Tibial nerve (tissue), 4 donors: ENCODE measurements at regions not wholly inside any gene's neighbourhood (a gene's known extent, or its start where the extent isn't known, plus 50 kb on each side); places are given as distances from the start of the nearest gene placed in this dataset.

ENCODE experiments used
- DNase-seq, 2 donors: peaks; one replicate each; pipeline ENCODE4 v3.0.0-alpha.2; 2019; ENCODE audit warnings: low spot score in 2 of 2
- H3K27ac ChIP-seq, 4 donors: fragments of 200-600 bp; sonication (generic) in 3 of 4; one replicate each; pipeline ENCODE4 v1.5.1; 2017 to 2019; ENCODE audit warnings: mild to moderate bottlenecking in 1 of 4
- H3K27me3 ChIP-seq, 2 donors: fragments of 200-600 bp; sonication (generic) in 1 of 2; one replicate each; pipeline versions ENCODE4 v1.5.1 to v1.6.0; 2017 to 2019
- H3K36me3 ChIP-seq, 3 donors: fragments of 200-600 bp; sonication (generic); one replicate each; pipeline ENCODE4 v1.5.1; 2018 to 2019
- H3K4me1 ChIP-seq, 4 donors: fragments of 200-600 bp; sonication (generic) in 3 of 4; one replicate each; pipeline ENCODE4 v1.5.1; 2017 to 2019
- H3K4me3 ChIP-seq, 4 donors: fragments of 200-600 bp; sonication (generic) in 3 of 4; one replicate each; pipeline ENCODE4 v1.5.1; 2017 to 2019; ENCODE audit warnings: mild to moderate bottlenecking in 1 of 4, moderate library complexity in 1 of 4
- H3K9me3 ChIP-seq, 4 donors: fragments of 200-600 bp; sonication (generic) in 3 of 4; one replicate each; pipeline ENCODE4 v1.5.1; 2017 to 2019
- CTCF ChIP-seq, 5 experiments: fragments of 200-600 bp in 3 of 5; fragments of 450-650 bp in 2 of 5; sonication (generic) in 3 of 5; IDR thresholded peaks; one replicate each; pipeline ENCODE4 v1.5.1; 2016 to 2019; ENCODE audit warnings: antibody characterized with exemption in 5 of 5, mild to moderate bottlenecking in 3 of 5, moderate library complexity in 2 of 5
- EP300 ChIP-seq, 2 donors: sonication (generic); formaldehyde crosslinking; IDR thresholded peaks; one replicate each; pipeline ENCODE4 v1.6.1; 2017; ENCODE audit warnings: antibody characterized with exemption in 2 of 2, mild to moderate bottlenecking in 1 of 2
- POLR2A ChIP-seq, 2 donors: fragments of 450-650 bp; IDR thresholded peaks; one replicate each; pipeline ENCODE4 v1.6.1; 2017; ENCODE audit warnings: antibody characterized with exemption in 2 of 2, mild to moderate bottlenecking in 2 of 2, moderate library complexity in 2 of 2
- WGBS, 2 donors: methylation state at CpG; one replicate each; pipeline ENCODE4 v1.1.5; 2018; 5-methylcytosine and 5-hydroxymethylcytosine counted together

DNA sequence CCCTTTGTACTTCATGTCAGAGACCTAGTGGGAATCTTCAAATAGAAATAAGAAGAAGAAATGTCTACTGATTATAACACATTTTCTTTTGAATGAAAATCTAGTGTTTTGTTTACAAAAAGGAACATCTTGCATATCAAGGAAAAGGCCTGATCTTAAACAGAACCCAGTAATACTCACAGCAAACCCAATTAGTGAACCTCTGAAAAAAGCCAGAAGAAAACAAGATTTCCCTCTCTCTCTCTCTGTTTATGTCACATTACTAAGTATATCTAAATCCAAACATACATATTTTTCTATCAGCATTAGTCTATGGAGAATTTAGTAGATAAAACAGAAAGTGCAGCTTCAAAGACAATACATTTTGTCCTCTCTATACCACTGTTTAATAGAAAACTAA, 457.9 kb downstream of the NR2F1-AS1 start:
- peaks cover 0 to 9% (median 3%) of the 10 kb centered on the region in 4 donors for H3K4me1 ChIP-seq
- no peak overlapping the region for H3K27ac ChIP-seq
- no peak for DNase-seq
- TF ChIP-seq EP300 (IDR thresholded peaks at IDR 0.05) (no peak), POLR2A (IDR thresholded peaks at IDR 0.05) (no peak), CTCF (IDR thresholded peaks at IDR 0.05) (no peak)
- H3K27me3 ChIP-seq, result no peaks in the 10 kb centered on the region
- no peak overlapping the region for H3K4me3 ChIP-seq
- no peaks in the 10 kb centered on the region for H3K9me3 ChIP-seq
- no peaks in the 10 kb centered on the region for H3K36me3 ChIP-seq

- Histone ChIP-seq H3K27ac (no peak overlapping the region), H3K9me3 (no peaks in the 10 kb centered on the region), H3K36me3 (no peaks in the 10 kb centered on the region), H3K4me3 (no peak overlapping the region), H3K27me3 (no peaks in the 10 kb centered on the region), H3K4me1 (peaks cover 0 to 9% (median 3%) of the 10 kb centered on the region in 4 donors)
- WGBS, 2 donors, result 81 to 84% methylated on average over 2 of the region's 2 CpGs
- TF ChIP-seq EP300 (IDR thresholded peaks at IDR 0.05) (no peak), CTCF (IDR thresholded peaks at IDR 0.05) (no peak), POLR2A (IDR thresholded peaks at IDR 0.05) (no peak)
- no peak for DNase-seq
Observed at GRCh38 chr5:93122446-93122845, 458.6 kb downstream of the NR2F1-AS1 start.

- 92 to 94% methylated on average over 4 of the region's 4 CpGs for WGBS, 2 donors
- TF ChIP-seq CTCF (IDR thresholded peaks at IDR 0.05) (no peak), EP300 (IDR thresholded peaks at IDR 0.05) (no peak), POLR2A (IDR thresholded peaks at IDR 0.05) (no peak)
- Histone ChIP-seq H3K4me3 (no peak overlapping the region), H3K36me3 (no peaks in the 10 kb centered on the region), H3K9me3 (no peaks in the 10 kb centered on the region), H3K4me1 (no peaks in the 10 kb centered on the region), H3K27ac (no peak overlapping the region), H3K27me3 (no peaks in the 10 kb centered on the region)
- DNase-seq, result no peak
Observed at GRCh38 chr5:93120771-93121170, 460.2 kb downstream of the NR2F1-AS1 start.

GRCh38 chr5:93120051-93120450, 461.0 kb downstream of the NR2F1-AS1 start:
- Histone ChIP-seq H3K9me3 (no peaks in the 10 kb centered on the region), H3K27ac (no peak overlapping the region), H3K27me3 (no peaks in the 10 kb centered on the region), H3K36me3 (no peaks in the 10 kb centered on the region), H3K4me3 (no peak overlapping the region), H3K4me1 (no peaks in the 10 kb centered on the region)
- no peak for DNase-seq
- TF ChIP-seq CTCF (IDR thresholded peaks at IDR 0.05), result no peak
- TF ChIP-seq EP300 (IDR thresholded peaks at IDR 0.05), result no peak
- no peak for TF ChIP-seq POLR2A (IDR thresholded peaks at IDR 0.05)
- 63 to 64% methylated on average over 1 of the region's 1 CpG for WGBS, 2 donors

- Histone ChIP-seq H3K4me1 (no peaks in the 10 kb centered on the region), H3K27ac (no peak overlapping the region), H3K36me3 (no peaks in the 10 kb centered on the region), H3K27me3 (no peaks in the 10 kb centered on the region), H3K4me3 (no peak overlapping the region), H3K9me3 (no peaks in the 10 kb centered on the region)
- no peak for DNase-seq
- 50 to 65% methylated on average over 2 of the region's 2 CpGs for WGBS, 2 donors
- TF ChIP-seq EP300 (IDR thresholded peaks at IDR 0.05) (no peak), CTCF (IDR thresholded peaks at IDR 0.05) (no peak), POLR2A (IDR thresholded peaks at IDR 0.05) (no peak)
Observed at GRCh38 chr5:93117751-93118531, 463.1 kb downstream of the NR2F1-AS1 start.
